HCEC 1CT (cell line): ENCODE measurements at regions not wholly inside any gene's neighbourhood (a gene's known extent, or its start where the extent isn't known, plus 50 kb on each side); places are given as distances from the start of the nearest gene placed in this dataset.
"Not testable (repeated sequence)": the region's sequence is repeated elsewhere in the genome, so short reads cannot be mapped to it uniquely, and the experiment has no call there.

Experiments used
- DNase-seq: peaks from one replicate; pipeline ENCODE4 v3.0.0-alpha.2; 2017

DNA sequence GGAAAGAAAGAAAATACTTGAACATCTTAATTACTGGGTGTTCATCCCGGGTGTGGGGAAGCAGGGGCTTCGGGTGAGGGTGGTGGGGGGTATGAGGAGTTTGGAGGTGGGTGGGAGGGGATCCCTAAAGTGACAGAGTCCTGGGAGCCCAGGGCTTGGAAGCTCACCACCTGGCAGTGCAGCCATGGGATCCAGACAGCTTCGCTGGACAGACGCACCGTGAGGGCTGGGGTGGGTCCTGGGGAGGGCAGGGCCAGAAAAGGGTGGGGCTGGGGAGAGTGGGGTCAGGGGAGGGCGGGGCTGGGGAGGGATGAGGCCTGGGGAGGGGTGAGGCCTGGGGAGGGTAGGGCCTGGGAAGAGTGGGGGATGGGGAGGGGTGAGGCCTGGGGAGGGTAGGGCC is 127.5 kb upstream of the LPCAT1 start:
- DNase-seq, result no peak

DNA sequence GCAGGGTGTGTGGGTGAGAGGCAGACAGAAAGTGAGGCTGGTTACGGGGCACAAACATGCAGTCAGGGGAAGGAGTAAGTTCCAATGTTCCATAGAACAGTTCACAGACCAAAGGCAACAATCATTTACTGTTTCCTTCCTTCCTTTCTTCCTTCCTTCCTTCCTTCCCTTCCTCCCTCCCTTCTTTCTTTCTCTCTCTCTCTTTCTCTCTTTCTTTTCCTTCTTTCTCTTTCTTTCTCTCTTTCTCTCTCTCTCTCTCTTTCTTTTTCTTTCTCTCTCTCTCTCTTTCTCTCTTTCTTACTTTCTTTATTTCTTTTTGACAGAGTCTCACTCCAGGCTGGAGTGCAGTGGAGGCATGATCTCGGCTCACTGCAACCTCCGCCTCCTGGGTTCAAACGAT is 125.8 kb upstream of the LPCAT1 start:
- no peak for DNase-seq

DNA sequence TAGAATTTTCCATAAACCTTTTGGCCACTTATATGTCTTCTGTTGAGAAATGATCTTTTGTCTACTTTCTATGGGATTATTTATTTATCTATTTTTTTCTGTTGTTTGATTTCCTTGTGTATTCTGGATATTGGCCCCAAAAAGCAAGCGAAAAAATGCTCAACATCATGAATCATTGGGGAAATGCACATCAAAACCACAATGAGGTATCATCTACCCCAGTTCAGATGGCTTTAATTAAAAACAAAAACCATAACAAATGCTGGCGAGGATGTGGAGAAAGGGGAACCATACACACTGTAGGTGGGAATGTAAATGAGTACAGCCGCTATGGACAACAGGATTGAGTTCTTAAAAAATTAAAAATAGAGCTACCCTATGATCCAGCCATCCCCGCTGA is 125.0 kb upstream of the LPCAT1 start:
- peak; percentile 52 for DNase-seq

DNA sequence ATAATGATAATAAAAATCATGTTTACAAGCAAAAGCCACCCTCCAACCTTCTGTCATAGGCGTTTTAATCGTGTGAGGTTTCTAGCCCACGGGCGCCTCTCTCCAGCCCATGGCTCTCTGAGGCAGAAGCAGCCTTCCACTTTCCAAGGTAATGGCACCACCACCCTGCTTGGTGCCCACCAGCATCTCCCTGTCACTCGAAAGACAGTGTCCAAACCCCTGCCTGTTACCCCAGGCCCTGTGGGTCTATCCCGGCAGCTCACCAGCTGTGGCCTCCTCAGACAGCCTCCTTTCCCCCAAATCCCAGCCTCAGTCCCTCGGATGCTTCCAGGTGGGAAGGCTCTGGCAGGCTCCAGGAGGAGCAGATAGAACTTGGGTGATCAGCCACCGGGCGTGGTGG is 123.8 kb upstream of the LPCAT1 start:
- DNase-seq, result no peak

DNA sequence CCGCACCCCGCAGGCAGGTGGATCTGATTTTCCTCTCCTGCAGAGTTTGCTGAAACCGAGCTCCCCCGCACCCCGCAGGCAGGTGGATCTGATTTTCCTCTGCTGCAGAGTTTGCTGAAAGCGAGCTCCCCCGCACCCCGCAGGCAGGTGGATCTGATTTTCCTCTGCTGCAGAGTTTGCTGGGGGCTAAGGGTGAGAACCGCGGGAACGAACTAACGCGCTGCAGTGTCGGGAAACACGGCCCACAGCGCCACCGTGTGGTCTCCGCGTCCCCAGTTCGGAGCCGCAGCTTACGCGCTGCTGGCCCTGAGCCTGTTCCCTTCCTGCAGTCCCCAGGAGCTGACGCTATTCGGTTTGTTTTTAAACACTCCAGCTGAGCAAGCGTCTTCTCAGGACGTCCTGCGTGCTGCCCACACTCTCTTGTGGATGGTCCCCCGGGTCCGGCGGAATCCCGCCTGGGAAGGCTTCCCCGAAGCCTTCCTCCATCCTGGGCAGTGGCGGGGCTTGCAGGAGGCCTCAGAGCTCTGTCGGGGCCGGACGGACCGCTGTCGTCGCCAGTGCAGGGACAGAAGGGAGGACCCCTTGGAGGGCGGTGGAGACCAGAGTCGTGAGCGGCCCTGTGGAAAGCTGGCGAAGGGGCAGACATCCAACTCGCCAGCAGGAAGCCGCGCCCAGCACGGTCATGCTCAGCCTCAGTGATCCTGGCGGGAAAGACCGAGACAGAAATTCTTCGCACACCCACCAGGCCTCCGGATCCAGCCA is 121.2 kb upstream of the LPCAT1 start:
- DNase-seq, result peak; percentile 70

DNA sequence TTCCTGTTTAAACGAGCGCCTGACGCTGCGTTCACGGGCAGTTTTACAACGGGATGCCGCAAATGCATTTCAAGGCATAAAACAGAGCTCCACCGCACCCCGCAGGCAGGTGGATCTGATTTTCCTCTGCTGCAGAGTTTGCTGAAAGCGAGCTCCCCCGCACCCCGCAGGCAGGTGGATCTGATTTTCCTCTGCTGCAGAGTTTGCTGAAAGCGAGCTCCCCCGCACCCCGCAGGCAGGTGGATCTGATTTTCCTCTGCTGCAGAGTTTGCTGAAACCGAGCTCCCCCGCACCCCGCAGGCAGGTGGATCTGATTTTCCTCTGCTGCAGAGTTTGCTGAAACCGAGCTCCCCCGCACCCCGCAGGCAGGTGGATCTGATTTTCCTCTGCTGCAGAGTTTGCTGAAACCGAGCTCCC is 120.6 kb upstream of the LPCAT1 start:
- not testable (repeated sequence) for DNase-seq

DNA sequence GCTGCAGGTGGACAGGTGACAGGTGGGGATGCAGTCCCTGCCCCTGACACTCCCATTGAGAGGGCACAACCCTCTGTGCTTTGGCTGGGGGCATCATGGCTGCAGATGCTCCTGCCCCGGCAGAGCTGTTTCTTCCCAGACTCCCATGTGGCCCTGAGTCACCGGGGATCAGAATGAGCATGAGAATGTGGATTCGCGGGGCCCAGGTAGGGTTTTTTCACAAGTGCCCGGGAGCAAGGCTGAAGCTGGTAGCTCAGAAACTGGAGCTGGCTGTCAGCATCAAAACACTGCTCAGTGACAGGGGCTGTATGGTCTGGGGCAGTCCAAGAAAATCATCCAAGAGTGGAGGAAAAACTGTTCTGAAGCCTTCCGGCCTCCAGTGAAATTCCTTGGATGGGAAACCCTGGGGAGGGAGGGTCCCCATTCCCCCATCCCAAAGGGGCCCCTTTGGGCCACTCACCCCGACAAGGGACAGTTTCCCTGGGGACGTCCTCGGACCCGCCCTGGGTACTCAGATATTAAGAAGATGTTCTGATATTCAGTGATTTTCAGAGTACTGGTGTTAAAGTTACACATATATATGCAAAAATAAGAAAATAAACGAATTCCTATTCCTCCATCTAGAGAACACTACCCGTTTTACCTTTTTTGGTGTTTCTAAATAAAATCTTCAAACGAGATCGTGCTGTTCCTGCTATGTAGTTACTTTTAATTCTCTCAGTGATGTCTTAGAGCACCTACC is 120.1 kb upstream of the LPCAT1 start:
- DNase-seq, result no peak

DNA sequence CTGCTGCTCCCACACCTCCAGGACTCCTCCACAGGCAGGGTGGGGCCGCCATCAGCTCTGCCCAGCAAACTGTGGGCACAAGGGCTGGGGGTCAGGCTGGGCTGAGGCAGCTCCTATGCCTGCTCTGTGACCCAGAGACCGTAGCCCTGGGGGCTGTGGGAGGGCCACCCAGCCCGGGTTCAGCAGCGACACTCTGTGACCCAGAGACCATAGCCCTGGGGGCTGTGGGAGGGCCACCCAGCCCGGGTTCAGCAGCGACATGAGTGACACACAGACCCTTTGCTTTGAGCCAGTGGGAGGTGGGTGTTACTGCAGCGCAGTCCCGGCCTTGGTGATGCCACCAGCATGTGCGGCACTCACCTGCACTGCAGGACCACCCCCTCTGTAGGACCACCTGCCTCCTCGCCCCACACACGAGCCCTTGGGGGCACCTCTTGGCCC is 118.9 kb upstream of the LPCAT1 start:
- no peak for DNase-seq

DNA sequence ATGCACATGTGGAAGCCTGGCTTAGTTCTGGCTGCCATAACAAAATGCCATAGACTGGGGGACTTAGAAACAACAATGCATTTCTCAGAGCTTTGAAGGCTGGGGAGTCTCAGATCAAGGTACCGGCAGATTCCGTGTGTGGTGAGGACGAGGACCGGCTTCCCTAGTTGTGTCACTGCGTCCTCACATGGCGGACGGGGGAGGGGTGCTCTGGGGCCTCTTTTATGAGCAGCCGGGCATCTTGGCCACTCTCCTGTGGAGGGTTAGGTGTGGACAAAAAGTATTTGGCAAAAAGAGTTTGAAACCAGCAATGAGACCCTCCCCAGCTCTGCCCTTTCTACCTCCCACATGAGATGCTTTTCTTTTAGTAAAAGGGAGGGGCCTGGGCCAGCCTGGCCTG is 118.5 kb upstream of the LPCAT1 start:
- DNase-seq, result no peak

DNA sequence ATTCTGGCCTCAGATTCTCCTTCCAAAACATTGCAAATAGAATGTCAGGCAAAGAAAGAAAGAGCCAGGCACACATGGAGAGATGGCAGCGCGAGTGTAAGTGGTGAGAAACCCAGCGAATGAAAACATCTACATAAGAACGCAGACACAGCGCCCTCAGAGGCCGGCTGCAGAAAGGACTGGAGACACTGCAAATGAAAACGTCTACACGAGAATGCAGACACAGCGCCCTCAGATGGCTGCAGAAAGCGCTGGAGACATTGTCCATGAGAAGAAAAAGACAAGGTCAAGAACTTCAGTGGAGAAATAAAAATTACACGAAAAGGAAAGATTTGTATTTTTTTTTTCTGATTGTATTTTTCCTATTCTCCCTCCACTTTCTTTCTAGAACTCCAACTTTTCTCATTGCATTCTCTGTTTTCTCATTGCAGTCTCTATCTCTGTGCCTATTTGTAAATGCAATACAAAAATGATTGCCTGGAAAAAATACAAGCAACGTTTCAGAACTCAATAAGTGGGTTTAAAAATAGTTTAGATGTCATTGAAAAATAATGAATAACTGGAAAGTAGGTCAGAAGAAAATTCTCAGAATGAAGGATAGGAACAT is 117.9 kb upstream of the LPCAT1 start:
- DNase-seq, result peak; percentile 83

DNA sequence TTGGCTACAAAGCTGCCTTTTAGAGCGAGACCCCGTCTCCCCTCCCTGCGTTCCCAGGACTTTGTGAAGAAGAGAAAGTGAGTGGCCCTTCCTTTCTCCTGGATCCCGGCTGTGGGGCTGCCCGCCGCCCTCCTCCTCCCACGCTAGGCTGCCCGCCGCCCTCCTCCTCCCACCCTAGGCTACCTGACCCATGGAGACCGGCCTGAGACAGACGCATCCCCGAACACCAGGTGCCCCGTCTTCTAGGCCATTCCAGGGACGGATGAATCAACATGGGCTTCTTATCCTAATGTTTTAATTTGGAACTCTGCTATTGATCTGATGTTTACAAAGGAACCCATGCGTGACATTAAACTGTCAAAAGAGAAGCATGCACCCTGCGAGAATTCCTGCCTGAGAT is 117.3 kb upstream of the LPCAT1 start:
- no peak for DNase-seq

DNA sequence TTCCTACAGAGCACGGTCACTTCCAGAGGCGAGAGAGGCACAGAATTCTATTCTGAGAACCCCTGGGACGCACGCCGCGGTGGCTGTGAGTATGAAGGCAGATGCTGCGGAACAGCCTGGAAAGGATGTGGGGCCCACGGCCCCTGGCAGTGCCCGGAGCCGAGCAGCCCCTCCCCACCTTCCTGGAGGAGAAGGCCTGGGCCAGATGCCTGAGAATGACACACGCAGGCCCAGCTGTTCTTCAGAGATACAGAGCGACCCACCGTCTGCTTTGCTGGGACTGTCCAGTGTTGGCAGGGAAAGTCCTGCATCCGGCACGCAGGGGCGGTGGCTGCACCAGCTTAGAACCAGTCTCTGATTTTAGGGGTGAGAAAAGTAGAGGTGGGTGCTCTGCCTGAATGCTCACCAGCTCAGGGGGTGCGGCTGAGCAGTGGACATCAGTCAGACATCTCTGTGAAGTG is 116.7 kb upstream of the LPCAT1 start:
- no peak for DNase-seq

DNA sequence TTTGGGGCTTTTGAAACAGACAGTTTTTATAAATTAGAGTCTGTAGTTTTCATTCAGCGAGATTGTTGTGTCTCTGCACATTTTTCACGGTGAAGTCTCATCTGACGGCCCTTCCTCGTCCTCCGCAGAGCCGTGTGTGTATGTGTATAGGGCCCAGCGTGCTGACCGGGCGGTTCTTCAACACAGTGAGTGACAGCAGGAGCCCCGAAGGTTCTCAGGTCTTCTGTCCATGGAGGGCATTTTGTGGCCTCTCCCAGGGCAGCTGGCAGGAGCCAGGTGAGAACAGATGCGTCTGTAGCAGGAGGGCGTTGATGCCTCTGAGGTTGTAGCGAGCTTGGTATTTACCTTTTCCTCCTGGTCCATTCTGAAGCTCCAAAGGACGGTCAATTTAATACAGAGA is 116.0 kb upstream of the LPCAT1 start:
- DNase-seq, result no peak

DNA sequence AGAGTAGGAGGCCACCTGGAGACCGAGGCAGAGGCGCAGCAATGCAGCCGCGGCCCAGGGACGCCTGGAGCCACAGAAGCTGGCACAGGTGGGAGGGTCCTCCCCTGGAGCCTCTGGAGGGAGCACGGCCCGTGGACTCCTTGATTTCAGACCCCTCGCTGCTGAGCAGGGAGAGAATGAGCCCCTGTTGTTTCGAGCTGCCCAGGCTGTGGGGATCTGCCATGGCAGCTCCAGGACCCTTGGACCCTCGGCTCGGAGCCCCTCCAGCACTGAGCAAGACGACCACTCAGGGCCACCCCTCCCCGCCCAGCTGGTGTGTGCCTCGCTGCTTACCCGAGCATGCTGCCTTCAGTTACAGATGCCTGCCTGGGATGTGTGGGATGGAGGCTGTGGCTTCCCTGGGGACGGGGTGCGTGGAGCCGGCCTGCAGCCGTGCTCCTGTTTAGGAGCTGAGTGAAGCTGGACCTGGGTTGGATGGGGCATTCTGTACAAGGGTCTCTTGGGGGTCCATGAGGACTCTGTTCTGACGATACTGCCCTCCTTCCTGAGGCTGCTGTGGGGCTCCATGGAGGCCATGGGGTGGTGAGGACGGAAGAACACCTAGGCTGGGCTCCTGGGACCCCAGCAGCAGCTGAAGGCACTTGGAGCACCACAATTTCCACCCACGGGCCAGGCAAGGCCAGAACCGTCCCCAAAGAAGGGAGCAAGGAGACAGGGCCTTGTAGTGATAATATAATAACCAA is 115.1 kb upstream of the LPCAT1 start:
- no peak for DNase-seq

DNA sequence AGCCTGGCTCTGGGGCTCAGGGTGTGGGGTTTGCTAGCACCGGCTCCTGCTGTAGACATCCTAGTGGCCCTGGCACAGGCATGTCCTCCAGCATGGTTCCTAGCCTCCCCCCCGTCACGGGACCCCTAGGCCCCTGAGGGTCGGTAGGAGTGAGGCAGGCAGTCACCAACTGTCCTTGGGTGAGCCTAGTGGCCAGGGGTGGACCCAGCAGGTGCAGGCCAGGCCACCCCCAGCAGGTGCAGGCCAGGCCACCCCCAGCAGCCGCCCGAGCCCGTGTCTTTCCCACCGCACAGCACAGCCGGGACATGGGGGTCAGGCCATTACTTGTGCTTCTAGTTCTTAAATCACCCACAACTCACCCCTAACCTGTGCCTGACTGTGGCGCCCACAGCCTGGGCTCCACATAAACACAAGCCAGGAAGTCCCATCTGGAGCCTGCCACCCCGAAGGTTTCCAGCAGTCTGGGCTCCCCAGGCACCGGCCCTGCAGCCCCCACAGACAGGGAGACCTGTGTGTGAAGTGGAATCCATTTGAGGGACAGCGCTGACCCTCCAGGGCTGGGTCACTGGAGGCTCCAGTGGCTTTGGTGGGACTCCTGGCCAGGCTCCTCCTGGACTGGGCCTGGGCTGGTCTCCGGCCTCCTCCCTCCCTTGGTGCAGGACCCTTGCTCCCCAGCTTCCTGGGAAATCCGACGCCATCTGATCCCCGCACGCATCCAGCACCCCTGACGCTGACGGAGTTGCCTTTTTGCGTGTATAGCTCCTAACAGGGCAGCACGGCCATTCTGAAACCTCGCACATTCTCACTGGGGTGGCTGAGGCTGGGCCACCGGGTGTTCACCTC is 114.1 kb upstream of the LPCAT1 start:
- no peak for DNase-seq

DNA sequence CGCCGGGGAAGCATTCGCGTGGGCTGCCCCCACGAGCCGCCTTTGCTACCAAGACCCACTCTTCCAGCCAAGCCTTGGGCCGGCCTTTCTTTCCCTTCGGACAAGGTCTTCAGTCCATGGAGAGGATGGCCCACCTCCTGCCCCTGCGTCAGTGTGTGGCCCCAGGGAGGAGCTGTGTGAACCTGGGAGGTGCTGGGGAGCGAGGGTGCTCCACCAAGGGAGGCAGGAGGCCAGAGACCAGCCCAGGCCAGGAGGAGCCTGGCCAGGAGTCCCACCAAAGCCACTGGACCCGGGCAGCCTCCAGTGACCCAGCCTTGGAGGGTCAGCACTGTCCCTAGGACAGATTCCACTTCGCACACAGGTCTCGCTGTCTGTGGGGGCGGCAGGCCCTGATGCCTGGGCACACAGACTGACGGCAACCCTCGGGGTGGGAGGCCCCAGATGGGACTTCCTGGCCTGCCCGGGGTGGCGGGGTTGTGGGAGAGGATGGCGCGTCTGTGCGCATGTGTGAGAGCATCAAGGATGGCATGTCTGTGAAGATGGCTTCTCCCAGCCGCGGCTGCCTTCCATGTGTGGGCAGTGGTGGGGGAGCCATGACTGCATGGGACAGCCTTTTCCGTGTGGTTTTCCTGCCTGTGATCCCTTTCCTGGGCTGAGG is 113.3 kb upstream of the LPCAT1 start:
- no peak for DNase-seq

DNA sequence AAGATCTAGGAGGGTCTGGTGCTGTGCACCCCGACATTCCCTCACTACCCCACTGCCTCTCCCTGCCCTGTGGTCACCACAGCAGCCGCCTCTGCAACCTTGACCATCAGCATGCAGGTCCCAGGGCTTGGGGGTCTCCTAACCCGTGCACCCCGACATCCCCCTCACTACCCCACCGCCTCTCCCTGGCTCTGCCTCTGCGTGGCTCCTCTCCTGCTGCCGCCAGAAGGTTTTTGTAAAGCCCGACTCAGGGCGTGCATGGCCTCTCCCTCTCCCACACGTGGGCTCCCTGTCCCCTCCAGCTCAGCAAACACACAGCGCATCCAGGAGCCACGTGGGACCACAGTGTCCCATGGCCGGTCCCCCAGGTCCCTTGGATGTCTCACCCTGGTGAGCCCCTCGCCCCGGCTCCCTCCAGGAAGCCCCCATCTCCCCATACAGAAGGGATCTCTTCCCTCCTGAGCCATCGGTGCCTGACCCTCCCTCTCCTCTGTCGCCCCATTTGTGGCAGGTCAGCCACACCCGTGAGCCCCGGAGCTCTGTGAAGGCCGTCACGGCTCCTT is 112.5 kb upstream of the LPCAT1 start:
- not testable (repeated sequence) for DNase-seq

DNA sequence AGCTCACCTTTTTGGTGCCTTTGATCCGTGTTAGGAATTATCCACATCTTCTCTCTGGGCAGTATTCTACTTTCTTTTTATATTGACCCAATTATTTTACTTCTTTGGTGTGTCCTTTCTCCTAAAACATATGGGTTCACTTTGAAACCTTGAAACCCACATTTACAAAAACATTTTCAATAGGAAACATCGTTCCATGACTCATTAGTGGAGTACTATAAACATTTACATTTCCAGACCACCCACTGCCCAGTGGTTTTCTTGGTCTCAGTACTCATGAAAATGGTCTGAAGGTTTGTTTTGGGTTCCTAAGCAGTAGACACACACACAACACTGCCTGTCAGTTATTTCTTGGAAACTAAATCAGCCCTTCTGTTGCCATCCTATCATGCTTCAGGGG is 111.7 kb upstream of the LPCAT1 start:
- peak; percentile 46 for DNase-seq

DNA sequence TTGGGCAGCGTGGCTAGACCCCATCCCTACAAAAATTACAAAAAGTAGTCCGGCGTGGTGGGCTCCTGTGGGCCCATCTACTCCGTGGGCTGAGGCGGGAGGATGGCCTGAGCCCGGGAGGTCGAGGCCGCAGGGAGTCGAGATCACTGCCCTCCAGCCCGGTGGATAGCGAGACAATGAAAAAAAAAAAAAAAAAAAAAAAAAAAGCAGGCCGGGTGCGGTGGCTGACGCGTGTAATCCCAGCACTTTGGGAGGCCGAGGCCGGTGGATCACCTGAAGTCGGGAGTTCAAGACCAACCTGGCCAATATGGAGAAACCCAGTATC is 110.5 kb upstream of the LPCAT1 start:
- DNase-seq, result no peak

DNA sequence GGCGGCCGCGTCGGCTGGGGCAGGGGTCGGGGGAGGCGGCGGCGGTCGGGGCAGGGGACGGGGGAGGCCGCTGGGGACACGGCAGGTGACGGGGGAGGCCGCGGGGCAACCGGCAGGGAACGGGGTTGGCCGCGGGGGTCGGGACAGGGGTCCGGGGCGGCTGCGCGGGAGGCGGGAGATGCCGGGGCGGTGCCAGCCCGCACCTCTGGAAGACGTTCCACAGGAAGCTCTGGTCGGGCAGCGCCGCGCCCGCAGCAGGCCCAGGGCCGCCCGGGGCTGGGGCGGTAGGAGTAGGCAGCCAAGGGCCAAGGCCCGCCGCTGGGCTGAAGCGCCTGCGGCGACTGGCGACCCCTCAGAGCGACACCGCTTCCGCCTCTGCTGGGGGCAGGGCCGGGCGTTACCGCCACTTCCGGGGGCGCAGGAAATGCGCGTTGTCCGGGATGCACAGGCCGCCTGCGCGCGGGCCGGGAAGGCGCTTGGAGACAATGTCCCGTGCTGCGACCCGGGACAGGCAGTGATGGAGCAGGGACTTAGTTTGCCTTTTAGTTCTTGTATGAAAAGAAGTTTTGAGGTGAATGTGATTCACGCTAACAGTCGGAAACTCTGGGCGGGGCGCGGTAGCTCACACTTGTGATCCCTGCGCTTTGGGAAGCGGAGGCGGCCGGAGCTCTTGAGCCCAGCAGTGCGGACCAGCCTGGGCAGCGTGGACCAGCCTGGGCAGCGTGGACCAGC is 110.0 kb upstream of the LPCAT1 start:
- DNase-seq, result peak; percentile 65

DNA sequence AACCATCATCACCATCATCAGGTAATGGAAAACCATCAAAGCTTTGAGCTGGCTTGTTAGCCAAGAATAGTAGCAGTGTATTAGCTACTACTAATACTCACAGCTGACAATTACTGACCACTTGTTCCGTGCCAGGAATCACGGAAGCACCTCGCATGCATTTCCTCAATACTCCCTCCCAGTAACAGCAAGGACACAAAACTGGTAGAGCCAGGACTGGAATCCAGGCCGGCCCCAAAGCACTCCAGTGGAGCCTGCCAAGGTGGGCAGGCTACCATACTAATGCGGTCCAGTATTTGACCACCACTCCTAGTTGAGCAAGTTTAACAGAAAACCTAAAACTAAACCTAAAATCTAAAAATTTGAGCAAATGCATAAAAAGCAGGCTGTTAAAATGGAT is 107.2 kb upstream of the LPCAT1 start:
- not testable (repeated sequence) for DNase-seq
